H1 (cell line): ENCODE measurements at regions not wholly inside any gene's neighbourhood (a gene's known extent, or its start where the extent isn't known, plus 50 kb on each side); places are given as distances from the start of the nearest gene placed in this dataset.

Experiments
- CTCF ChIA-PET: fragments of 300-600 bp; sonication (Branson Sonifier 250); formaldehyde crosslinking; loops from one replicate; lab custom pipeline; 2021; ENCODE audit not compliant: partially characterized antibody; lab: Charles Lee
- POLR2A ChIA-PET: fragments of 300-600 bp; sonication (Branson Sonifier 250); formaldehyde crosslinking; loops from one replicate; lab custom pipeline; 2021; ENCODE audit warnings: inconsistent platforms; ENCODE audit not compliant: partially characterized antibody; lab: Charles Lee
- DNase-seq, 2 experiments: peaks; one replicate each; pipeline versions ENCODE4 v3.0.0 to v3.0.0-alpha.2; 2010 to 2022; ENCODE audit warnings: low spot score in 2 of 2, low read depth in 1 of 2, mixed read lengths in 1 of 2
- FAIRE-seq: peaks from 2 replicates; lab custom pipeline; 2011; peaks lifted over from hg19 to GRCh38; lab: Jason Lieb, UNC
- H2AFZ ChIP-seq: 2 replicates; pipeline ENCODE4 v1.8.1; 2012; ENCODE audit warnings: low read length, inconsistent platforms
- H2AK5ac ChIP-seq: 2 replicates; pipeline ENCODE4 v1.6.1; 2013; ENCODE audit warnings: low read depth, low read length
- H2BK120ac ChIP-seq: replicated peaks from 2 replicates; pipeline ENCODE3; 2013; ENCODE audit warnings: low read depth, low read length, inconsistent platforms
- H2BK12ac ChIP-seq: 2 replicates; pipeline ENCODE4 v1.6.1; 2013; ENCODE audit warnings: low read depth, low read length
- H2BK15ac ChIP-seq: 2 replicates; pipeline ENCODE4 v1.6.1; 2013; ENCODE audit warnings: low read length
- H2BK20ac ChIP-seq: 2 replicates; pipeline ENCODE4 v1.6.1; 2013; ENCODE audit warnings: low read length
- H2BK5ac ChIP-seq: 2 replicates; pipeline ENCODE4 v1.6.1; 2013; ENCODE audit warnings: low read depth, low read length
- H3K14ac ChIP-seq: 2 replicates; pipeline ENCODE4 v1.6.1; 2013; ENCODE audit warnings: inconsistent platforms; ENCODE audit not compliant: insufficient read length
- H3K18ac ChIP-seq: 2 replicates; pipeline ENCODE4 v1.6.1; 2013; ENCODE audit warnings: low read length; ENCODE audit errors: extremely low read depth
- H3K23ac ChIP-seq: 2 replicates; pipeline ENCODE4 v1.6.1; 2013; ENCODE audit warnings: inconsistent platforms; ENCODE audit not compliant: insufficient read length
- H3K23me2 ChIP-seq: 2 replicates; pipeline ENCODE4 v1.6.1; 2013; ENCODE audit warnings: low read depth, low read length
- H3K27ac ChIP-seq: 2 replicates; pipeline ENCODE4 v1.6.1; 2011; ENCODE audit warnings: low read depth, low read length, inconsistent platforms
- H3K27me3 ChIP-seq, 4 experiments: replicated peaks in 1 of 4; 1 replicate in 1 of 4; 2 replicates in 3 of 4; pipeline versions ENCODE4 v1.6.1 to v1.8.1; 2011 to 2013; ENCODE audit warnings: low read length in 3 of 4, mild to moderate bottlenecking in 3 of 4, inconsistent platforms in 2 of 4, mixed read lengths in 2 of 4, moderate library complexity in 1 of 4; ENCODE audit not compliant: control insufficient read depth in 3 of 4, insufficient read depth in 3 of 4; ENCODE audit errors: extremely low read depth in 1 of 4
- H3K36me3 ChIP-seq, 4 experiments: 2 replicates each; pipeline versions ENCODE4 v1.6.1 to v1.8.1; 2011 to 2013; ENCODE audit warnings: mild to moderate bottlenecking in 4 of 4, low read length in 3 of 4, moderate library complexity in 2 of 4, control low read depth in 1 of 4, inconsistent platforms in 1 of 4; ENCODE audit not compliant: insufficient read depth in 4 of 4, control insufficient read depth in 2 of 4
- H3K4ac ChIP-seq: replicated peaks from 2 replicates; pipeline ENCODE3; 2013; ENCODE audit warnings: low read length, low read depth, mixed read lengths, inconsistent platforms; ENCODE audit not compliant: insufficient read length
- H3K4me1 ChIP-seq, 4 experiments: replicated peaks in 1 of 4; 1 replicate in 1 of 4; 2 replicates in 3 of 4; pipeline versions ENCODE4 v1.6.1 to v1.8.1; 2011 to 2013; ENCODE audit warnings: low read length in 3 of 4, inconsistent platforms in 2 of 4, mixed read lengths in 1 of 4; ENCODE audit not compliant: insufficient read depth in 4 of 4, control insufficient read depth in 3 of 4
- H3K4me2 ChIP-seq, 2 experiments: 2 replicates each; pipeline versions ENCODE4 v1.6.1 to v1.8.1; 2011 to 2013; ENCODE audit warnings: low read depth in 2 of 2, low read length in 2 of 2, control low read depth in 1 of 2, inconsistent platforms in 1 of 2, mild to moderate bottlenecking in 1 of 2; ENCODE audit not compliant: insufficient read depth in 1 of 2
- H3K4me3 ChIP-seq, 4 experiments: fragments of 200-600, 300-600 bp in 1 of 4; sonication (generic), shearing (Covaris generic), sonication (Bioruptor Twin) in 1 of 4; 2 replicates each; pipeline versions ENCODE4 v1.5.1 to v1.8.1; 2011 to 2016; ENCODE audit warnings: low read length in 4 of 4, low read depth in 3 of 4, control low read depth in 2 of 4, inconsistent platforms in 2 of 4, mild to moderate bottlenecking in 2 of 4, mixed read lengths in 1 of 4, moderate library complexity in 1 of 4; ENCODE audit not compliant: insufficient read depth in 2 of 4; ENCODE audit errors: extremely low read depth in 1 of 4
- H3K56ac ChIP-seq: replicated peaks from 2 replicates; pipeline ENCODE3; 2013; ENCODE audit warnings: low read depth, mild to moderate bottlenecking, mixed read lengths, low read length, inconsistent platforms; ENCODE audit not compliant: insufficient read length
- H3K79me1 ChIP-seq: 2 replicates; pipeline ENCODE4 v1.6.1; 2013; ENCODE audit warnings: low read depth, low read length, control low read depth
- H3K79me2 ChIP-seq, 2 experiments: 2 replicates each; pipeline versions ENCODE4 v1.6.1 to v1.8.1; 2012 to 2013; ENCODE audit warnings: low read length in 2 of 2, mild to moderate bottlenecking in 2 of 2, inconsistent platforms in 1 of 2; ENCODE audit not compliant: insufficient read depth in 2 of 2, control insufficient read depth in 1 of 2
- H3K9ac ChIP-seq, 4 experiments: replicated peaks in 1 of 4; 1 replicate in 1 of 4; 2 replicates in 3 of 4; pipeline versions ENCODE4 v1.6.1 to v1.8.1; 2011 to 2013; ENCODE audit warnings: low read depth in 3 of 4, low read length in 3 of 4, control low read depth in 2 of 4, mild to moderate bottlenecking in 2 of 4, moderate library complexity in 2 of 4, inconsistent platforms in 1 of 4; ENCODE audit errors: extremely low read depth in 1 of 4
- H3K9me3 ChIP-seq, 2 experiments: 2 replicates each; pipeline versions ENCODE4 v1.6.1 to v1.8.1; 2012 to 2013; ENCODE audit warnings: mild to moderate bottlenecking in 2 of 2, moderate library complexity in 2 of 2, control low read depth in 1 of 2, inconsistent platforms in 1 of 2, low read depth in 1 of 2, low read length in 1 of 2, mixed read lengths in 1 of 2; ENCODE audit not compliant: insufficient read depth in 2 of 2
- H4K20me1 ChIP-seq, 2 experiments: replicated peaks in 1 of 2; 2 replicates each; pipeline versions ENCODE3 to v1.8.1; 2011 to 2013; ENCODE audit warnings: inconsistent platforms in 2 of 2, low read length in 2 of 2, mild to moderate bottlenecking in 1 of 2; ENCODE audit not compliant: insufficient read depth in 2 of 2, control insufficient read depth in 1 of 2
- H4K5ac ChIP-seq: 2 replicates; pipeline ENCODE4 v1.6.1; 2013; ENCODE audit warnings: low read length, low read depth, mixed read lengths, inconsistent platforms; ENCODE audit not compliant: insufficient read length
- H4K8ac ChIP-seq: 2 replicates; pipeline ENCODE4 v1.8.0; 2013; ENCODE audit warnings: mild to moderate bottlenecking, moderate library complexity, low read length, inconsistent platforms; ENCODE audit not compliant: insufficient read depth; ENCODE audit errors: extremely low read depth
- H4K91ac ChIP-seq: replicated peaks from 2 replicates; pipeline ENCODE3; 2013; ENCODE audit warnings: low read length, mixed read lengths, inconsistent platforms; ENCODE audit not compliant: insufficient read length
- POU5F1 ChIP-seq: IDR thresholded peaks from 2 replicates; pipeline ENCODE4 v1.6.1; 2011; ENCODE audit warnings: low read depth, mild to moderate bottlenecking, low read length, moderate library complexity
- SP1 ChIP-seq: IDR thresholded peaks from 2 replicates; pipeline ENCODE4 v1.6.1; 2011; ENCODE audit warnings: low read depth, low read length

DNA sequence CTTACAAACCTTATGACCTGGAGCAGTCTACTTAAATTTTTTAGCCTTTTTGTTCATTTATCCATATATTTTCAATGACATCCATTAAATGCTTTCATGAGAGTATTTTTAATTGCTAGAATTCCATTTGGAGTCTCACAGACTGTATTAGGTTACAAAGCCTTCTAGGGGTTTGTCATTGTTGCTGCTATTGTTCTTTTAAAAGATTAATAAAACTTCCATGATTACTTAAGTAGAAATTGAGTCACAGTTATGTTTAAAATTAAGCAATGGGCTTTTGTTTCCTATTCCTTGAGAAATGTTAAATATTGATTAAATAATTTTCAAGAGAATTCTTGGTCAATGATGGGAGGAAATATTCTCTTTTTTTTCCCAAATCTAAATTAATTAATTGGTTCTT is 1408.4 kb upstream of the RAG2 start:
- Histone ChIP-seq H3K23ac (no peak overlapping the region), H3K79me1 (no peaks in the 10 kb centered on the region), H3K79me2 (no peaks in the 10 kb centered on the region), H3K14ac (no peak overlapping the region), H4K5ac (no peak overlapping the region), H3K9me3 (0 out of 4 replicates have a peak, but pooled peaks cover 0 to 3% of the 10 kb centered on the region in 2 experiments), H4K20me1 (no peaks in the 10 kb centered on the region), H2BK15ac (no peak overlapping the region), H3K27me3 (peaks cover 0 to 1% (median 0%) of the 10 kb centered on the region in 4 experiments; a peak in 1 of 7 replicates), H2BK5ac (no peak overlapping the region), H4K91ac (no peak overlapping the region), H3K4me1 (no peaks in the 10 kb centered on the region), H3K27ac (no peak overlapping the region), H3K36me3 (no peaks in the 10 kb centered on the region), H2AFZ (no peak overlapping the region), H2AK5ac (no peak overlapping the region), H3K9ac (no peak overlapping the region), H3K4me3 (no peak overlapping the region), H2BK20ac (no peak overlapping the region), H3K4me2 (no peak overlapping the region), H3K4ac (no peak overlapping the region), H3K18ac (no peak overlapping the region), H2BK12ac (no peak overlapping the region), H4K8ac (no peak overlapping the region), H2BK120ac (no peak overlapping the region), H3K23me2 (no peaks in the 10 kb centered on the region), H3K56ac (no peak overlapping the region)
- FAIRE-seq, result no peak
- DNase-seq, result no peak
- ChIA-PET POLR2A (no interaction called here), CTCF (no interaction called here)
- TF ChIP-seq POU5F1, result no peak
- no peak for TF ChIP-seq SP1
